ENCODE measurements at regions not wholly inside any gene's neighbourhood (a gene's known extent, or its start where the extent isn't known, plus 50 kb on each side); places are given as distances from the start of the nearest gene placed in this dataset.

DNA sequence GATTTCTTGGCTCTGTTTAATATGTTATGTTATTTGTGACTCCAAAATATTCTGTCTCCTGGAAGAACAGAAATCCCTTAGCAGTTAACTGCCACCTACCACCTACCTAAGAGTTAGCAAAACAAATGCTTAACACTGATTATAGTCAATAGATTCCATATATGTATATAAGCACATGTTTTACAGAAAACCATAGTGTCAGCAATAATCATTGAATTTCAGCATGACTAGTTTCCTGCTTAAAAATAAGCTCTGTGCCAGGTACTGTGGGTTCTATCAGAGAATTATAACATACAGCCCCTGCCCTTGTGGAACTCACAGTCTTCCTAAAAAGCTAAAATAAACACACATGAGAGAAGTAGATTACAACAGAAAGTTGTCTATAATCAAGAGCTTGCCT is 561.9 kb upstream of the CAMK1G start:
- DNase-seq (ENCODE audit: low spot score) = no peak

DNA sequence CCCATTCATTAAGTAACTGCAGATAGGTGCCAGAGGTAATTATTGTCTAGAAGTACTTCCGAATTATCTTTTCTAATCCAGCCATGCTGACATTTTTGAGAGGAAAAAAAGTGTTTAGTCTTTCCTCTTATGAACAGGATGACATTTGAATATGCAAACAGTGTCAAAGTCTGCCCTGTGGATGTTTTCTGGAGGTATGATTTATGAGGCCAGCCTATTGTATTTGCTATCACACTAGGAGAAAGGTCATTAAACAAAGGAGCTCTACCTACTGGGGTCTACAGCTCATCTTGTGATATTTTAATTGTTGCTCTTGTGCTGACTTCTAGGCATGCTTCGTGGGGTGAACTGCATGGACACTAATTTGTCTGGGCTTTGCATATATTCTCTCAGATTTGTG is 559.7 kb upstream of the CAMK1G start:
- no peak for DNase-seq (ENCODE audit: low spot score)

- DNase-seq (ENCODE audit: low spot score) = no peak
These were observed 553.8 kb upstream of the CAMK1G start for GRCh38 chr1:209029737-209030136.

DNA sequence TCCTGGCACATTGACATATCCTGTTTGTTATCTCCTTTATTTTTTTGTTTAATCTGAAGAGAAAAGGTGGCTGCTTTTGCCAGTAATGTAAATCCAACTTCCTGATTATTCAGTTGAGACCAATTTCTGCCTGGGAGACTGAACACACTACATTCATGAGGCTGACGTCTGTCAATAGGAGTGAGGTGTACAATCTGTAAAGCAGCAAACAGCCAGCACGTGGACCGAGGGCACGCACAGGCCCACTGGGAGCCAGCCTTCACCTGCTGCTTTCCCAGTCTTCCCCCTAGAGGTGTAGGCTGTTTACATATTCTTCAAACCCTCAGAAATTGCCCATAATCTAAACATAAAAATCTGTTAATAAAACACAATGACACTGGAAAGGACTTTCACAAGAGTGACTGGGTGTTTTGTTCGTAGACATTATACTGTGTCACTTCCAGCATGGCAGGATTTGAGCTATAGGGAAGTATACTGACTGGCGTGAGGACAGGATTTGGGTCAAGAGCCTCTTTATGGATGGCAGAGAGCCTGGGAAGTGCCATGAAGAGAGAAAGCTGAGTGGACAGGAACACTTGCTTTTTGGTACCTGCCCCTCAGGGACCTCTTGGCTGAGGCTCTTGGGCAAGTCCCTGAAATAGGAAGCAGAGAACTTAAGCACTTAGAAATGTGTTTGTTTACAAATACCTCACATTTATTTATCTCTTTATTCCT is 552.9 kb upstream of the CAMK1G start:
- no peak for DNase-seq (ENCODE audit: low spot score)

DNA sequence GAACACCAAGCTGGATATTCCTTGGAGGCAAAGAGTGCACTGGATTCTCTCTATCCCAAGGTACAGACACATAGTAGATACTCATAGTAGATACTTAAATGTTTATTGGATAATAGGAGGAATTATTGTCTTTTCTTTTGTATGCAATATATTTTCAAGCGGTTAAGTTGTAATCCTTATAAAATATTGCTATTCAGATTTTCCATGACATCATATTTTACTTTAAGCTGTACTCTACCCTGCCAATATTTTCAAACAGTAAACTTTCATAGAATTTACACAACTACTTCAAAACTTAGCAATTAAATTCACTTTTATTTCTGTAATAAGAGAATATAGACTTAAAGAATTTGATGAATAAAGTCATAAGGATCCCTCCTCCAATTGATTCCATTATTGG is 546.5 kb upstream of the CAMK1G start:
- DNase-seq (ENCODE audit: low spot score) = no peak

DNA sequence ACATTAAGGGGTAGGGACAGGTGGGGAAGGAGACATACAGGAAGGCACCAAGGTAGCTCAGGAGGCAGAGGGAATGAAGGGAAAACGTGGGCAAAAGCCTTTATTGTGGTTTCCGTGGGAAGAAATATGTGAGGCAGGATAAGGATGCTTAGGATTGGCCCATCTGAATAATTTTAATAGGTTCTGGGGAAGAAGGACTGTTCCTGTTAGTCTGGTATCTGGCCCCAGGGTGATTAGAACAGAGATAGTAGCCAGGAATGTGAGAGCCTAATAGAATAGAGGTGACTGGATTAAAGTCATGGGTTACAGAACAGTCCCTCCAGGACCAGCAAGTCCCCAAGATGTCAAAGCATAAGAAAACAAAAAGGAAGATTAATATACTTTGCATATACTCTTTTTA is 545.2 kb upstream of the CAMK1G start:
- DNase-seq (ENCODE audit: low spot score) = no peak

- DNase-seq (ENCODE audit: low spot score) = no peak
These were observed 544.8 kb upstream of the CAMK1G start for GRCh38 chr1:209038735-209039134.

DNA sequence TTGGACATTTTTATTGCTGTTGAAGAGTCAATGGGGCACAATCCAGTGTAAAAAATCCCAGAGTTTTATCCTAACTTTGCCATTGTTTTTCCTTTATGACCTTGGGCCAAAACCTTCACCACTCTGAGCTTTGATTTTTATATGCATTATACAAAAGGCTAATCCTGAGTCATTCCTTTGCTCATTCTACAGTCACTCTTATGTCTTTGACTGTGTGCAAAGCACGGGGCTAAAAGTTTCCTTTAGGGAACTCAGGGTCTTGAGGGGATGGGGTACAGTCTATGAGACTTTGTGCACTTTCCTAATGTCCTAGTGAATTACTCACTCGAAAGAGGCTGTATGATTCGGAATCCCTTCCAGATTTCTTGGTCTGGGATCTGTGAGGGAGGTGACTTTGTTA is 543.2 kb upstream of the CAMK1G start:
- no peak for DNase-seq (ENCODE audit: low spot score)

DNA sequence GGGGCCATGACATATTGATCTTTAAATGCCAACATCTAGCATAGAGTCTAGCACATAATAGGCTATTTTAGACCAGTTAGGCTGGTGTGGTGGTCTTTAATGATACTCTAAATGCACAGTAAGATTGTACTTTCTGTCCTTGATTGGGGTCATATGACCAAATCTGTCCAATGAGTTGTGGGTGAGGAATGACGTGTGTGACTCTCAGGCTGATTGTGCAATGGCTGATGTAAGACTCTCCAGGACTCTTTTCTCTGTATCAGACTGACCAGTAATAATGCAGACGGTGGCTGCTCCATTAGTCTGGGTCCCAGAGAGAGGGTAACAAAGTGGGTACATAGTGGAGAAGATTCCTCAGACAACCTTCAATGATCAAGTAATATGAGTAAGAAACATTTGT is 541.6 kb upstream of the CAMK1G start:
- DNase-seq (ENCODE audit: low spot score) = no peak

DNA sequence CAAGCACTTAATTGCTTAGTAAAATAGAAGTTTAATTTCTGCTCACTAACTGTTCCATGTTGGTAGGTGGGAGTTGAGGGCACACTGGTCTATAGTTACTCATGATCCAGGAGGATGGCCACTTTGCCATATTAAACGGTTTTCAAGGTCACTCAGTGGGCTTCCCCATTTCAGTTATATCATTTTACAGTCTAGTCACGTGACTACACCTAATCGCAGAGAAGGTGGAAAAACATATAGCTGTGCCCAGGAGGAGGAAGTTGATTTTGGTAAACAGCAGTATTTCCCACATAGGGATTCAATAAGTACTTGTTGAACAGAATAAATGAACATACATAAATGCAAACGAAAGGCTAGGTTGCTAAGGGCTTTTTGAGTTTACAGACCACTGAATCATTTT is 541.1 kb upstream of the CAMK1G start:
- DNase-seq (ENCODE audit: low spot score) = no peak

GRCh38 chr1:209045331-209046057 is 538.0 kb upstream of the CAMK1G start:
- no peak for DNase-seq (ENCODE audit: low spot score)

DNA sequence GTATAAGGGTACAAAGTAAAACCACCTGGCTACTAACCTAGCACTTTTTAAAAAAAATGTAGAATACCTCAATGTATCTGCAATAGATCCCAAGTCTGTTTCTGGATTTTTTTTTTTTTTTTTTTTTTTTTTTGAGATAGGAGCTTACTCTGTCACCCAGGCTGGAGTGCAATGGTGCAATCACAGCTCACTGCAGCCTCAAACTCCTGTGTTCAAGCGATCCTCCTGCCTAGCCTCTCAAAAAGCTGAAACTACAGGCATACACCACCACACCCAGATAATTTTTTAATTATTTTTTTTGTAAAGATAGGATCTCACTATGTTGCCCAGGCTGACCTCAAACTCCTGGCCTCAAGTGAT is 537.5 kb upstream of the CAMK1G start:
- DNase-seq (ENCODE audit: low spot score) = no peak

GRCh38 chr1:209046935-209047334 is 536.6 kb upstream of the CAMK1G start:
- DNase-seq (ENCODE audit: low spot score) = no peak

- no peak for DNase-seq (ENCODE audit: low spot score)
These were observed 534.4 kb upstream of the CAMK1G start for GRCh38 chr1:209048941-209049669.

GRCh38 chr1:209051570-209051969 is 531.9 kb upstream of the CAMK1G start:
- DNase-seq (ENCODE audit: low spot score) = no peak

- no peak for DNase-seq (ENCODE audit: low spot score)
These were observed 529.9 kb upstream of the CAMK1G start for GRCh38 chr1:209053587-209053986.

DNA sequence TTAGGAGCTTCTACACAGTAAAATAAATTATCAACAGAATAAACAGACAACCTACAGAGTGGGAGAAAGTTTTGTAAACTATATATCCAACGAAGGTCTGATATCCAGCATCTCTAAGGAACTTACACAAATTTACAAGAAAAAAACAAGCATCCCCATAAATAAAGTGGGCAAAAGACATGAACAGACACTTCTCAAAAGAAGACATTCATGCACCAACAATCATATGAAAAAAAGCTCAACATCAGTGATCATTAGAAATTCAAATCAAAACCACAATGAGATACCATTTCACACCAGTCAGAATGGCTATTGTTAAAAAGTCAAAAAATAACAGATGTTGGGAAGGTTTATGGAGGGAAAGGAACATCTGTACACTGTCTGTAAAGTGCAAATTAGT is 526.4 kb upstream of the CAMK1G start:
- DNase-seq (ENCODE audit: low spot score) = no peak

GRCh38 chr1:209057901-209058300 is 525.6 kb upstream of the CAMK1G start:
- no peak for DNase-seq (ENCODE audit: low spot score)

- no peak for DNase-seq (ENCODE audit: low spot score)
These were observed 524.1 kb upstream of the CAMK1G start for GRCh38 chr1:209059376-209059775.

DNA sequence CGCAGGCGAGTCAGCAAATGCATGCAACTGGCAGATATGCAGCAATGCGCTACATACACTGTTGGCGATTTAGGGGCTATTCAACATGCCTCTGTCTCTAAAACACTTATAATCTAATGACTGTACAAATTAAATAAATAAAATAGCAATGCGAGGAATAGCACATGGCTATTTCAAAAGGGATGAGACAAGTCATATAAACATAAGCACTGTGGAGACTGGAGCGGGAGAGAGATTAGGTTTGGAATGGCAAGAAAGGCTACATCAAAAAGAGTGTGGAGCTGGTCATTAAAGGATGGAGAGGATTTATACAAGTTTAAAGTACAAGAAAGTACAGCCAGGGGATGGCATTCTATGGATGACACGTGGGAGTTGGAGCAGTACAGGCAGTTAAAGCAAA is 523.5 kb upstream of the CAMK1G start:
- no peak for DNase-seq (ENCODE audit: low spot score)

DNA sequence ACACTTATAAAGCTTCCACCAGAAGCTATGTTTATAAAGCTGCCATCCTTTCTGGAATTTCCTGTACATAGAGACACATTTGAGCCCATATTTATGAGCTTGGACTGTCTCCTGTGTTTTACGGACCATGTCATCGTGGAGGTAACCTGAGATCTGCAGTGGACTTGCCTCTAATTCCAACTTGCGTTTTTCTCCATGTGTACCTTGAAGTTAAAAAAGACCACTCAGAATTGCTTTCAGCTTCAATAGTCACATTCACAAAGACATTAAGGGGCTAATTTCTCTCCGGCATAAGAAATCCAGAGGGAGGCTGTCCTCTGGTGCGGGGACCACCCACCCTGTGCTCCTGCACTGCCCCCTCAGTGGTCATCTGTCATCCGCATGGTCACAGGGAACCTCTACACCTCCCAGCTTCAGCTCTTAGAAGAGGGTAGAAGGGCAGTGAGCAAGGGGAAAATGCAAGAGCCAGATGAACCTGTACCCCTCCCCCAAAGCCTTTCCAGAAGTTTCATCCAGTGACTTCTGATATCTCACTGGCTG is 521.4 kb upstream of the CAMK1G start:
- no peak for DNase-seq (ENCODE audit: low spot score)

- no peak for DNase-seq (ENCODE audit: low spot score)
These were observed 520.7 kb upstream of the CAMK1G start for GRCh38 chr1:209062863-209063262.
